ENCODE measurements at regions not wholly inside any gene's neighbourhood (a gene's known extent, or its start where the extent isn't known, plus 50 kb on each side); places are given as distances from the start of the nearest gene placed in this dataset.
"Not testable (repeated sequence)": the region's sequence is repeated elsewhere in the genome, so short reads cannot be mapped to it uniquely, and the experiment has no call there.

DNA sequence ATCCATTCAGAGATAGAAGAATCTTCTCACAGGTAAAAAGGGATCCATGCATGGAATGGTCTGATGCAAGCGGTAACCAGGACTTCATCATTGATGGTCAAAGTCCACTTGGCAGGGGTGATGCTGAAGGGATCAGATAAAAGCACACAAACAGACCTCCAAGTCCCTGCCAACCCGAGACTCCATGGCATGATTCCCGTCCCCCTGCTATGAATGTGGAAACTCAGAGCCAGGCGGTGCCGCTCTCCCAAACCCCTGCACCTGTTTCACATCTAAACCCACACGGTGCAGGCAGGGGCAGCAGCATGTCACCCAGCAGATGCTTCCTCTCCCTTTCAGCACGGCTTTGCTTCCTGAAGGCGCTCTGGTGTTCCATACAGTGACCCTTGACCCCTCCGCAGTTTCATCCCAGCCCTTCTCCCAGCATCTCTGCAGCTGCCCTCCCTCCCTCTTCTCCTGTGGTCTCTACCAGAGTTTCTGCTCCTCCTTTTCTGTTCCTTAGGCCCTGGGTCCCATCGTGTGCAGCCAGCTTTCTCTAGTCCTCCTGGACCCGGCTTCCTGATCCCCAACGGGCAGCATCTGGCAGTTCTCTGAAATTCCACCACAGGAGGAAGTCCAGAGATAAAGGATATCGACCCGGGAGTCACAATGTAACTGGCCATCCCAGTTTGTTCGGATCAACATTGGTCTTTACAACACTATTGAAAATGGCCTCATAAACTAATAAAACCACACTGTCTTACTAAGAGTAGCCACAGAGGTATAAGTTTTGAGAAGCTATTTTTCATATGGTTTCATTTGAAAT lies 235.0 kb downstream of the TTLL2 start:
- Histone ChIP-seq H2AFZ (ENCODE audit: low read length) (no peak overlapping the region), H3K4me1 (ENCODE audit: insufficient read depth, low read length) (no peaks in the 10 kb centered on the region), H3K9me3 (ENCODE audit: low read depth, low read length) (no peaks in the 10 kb centered on the region), H3K36me3 (ENCODE audit: insufficient read depth, low read length) (no peaks in the 10 kb centered on the region), H3K4me2 (ENCODE audit: insufficient read depth, low read length) (no peak overlapping the region), H3K4me3 (ENCODE audit: insufficient read depth, low read length) (no peak overlapping the region), H3K79me2 (ENCODE audit: insufficient read depth, low read length) (no peaks in the 10 kb centered on the region), H3K27ac (ENCODE audit: low read depth, low read length) (no peak overlapping the region), H3K27me3 (ENCODE audit: insufficient read depth, low read length) (no peaks in the 10 kb centered on the region), H4K20me1 (ENCODE audit: insufficient read depth, low read length) (no peaks in the 10 kb centered on the region)
- TF ChIP-seq, protein P1, sequence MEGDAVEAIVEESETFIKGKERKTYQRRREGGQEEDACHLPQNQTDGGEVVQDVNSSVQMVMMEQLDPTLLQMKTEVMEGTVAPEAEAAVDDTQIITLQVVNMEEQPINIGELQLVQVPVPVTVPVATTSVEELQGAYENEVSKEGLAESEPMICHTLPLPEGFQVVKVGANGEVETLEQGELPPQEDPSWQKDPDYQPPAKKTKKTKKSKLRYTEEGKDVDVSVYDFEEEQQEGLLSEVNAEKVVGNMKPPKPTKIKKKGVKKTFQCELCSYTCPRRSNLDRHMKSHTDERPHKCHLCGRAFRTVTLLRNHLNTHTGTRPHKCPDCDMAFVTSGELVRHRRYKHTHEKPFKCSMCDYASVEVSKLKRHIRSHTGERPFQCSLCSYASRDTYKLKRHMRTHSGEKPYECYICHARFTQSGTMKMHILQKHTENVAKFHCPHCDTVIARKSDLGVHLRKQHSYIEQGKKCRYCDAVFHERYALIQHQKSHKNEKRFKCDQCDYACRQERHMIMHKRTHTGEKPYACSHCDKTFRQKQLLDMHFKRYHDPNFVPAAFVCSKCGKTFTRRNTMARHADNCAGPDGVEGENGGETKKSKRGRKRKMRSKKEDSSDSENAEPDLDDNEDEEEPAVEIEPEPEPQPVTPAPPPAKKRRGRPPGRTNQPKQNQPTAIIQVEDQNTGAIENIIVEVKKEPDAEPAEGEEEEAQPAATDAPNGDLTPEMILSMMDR (IDR thresholded peaks at IDR 0.05; ENCODE audit: extremely low read depth, low read depth, low read length), result no peak
- DNase-seq (ENCODE audit: insufficient read length, low spot score, missing footprints), result no peak

- Histone ChIP-seq H3K4me1 (ENCODE audit: insufficient read depth, low read length) (no peaks in the 10 kb centered on the region), H2AFZ (ENCODE audit: low read length) (no peak overlapping the region), H3K4me2 (ENCODE audit: insufficient read depth, low read length) (no peak overlapping the region), H4K20me1 (ENCODE audit: insufficient read depth, low read length) (no peaks in the 10 kb centered on the region), H3K36me3 (ENCODE audit: insufficient read depth, low read length) (no peaks in the 10 kb centered on the region), H3K79me2 (ENCODE audit: insufficient read depth, low read length) (no peaks in the 10 kb centered on the region), H3K4me3 (ENCODE audit: insufficient read depth, low read length) (no peak overlapping the region), H3K27ac (ENCODE audit: low read depth, low read length) (no peak overlapping the region), H3K9me3 (ENCODE audit: low read depth, low read length) (no peaks in the 10 kb centered on the region), H3K27me3 (ENCODE audit: insufficient read depth, low read length) (no peaks in the 10 kb centered on the region)
- no peak for DNase-seq (ENCODE audit: insufficient read length, low spot score, missing footprints)
- TF ChIP-seq, protein P1 (IDR thresholded peaks at IDR 0.05; ENCODE audit: extremely low read depth, low read depth, low read length), result no peak
Observed at GRCh38 chr6:167560673-167561569, 236.0 kb downstream of the TTLL2 start.

DNA sequence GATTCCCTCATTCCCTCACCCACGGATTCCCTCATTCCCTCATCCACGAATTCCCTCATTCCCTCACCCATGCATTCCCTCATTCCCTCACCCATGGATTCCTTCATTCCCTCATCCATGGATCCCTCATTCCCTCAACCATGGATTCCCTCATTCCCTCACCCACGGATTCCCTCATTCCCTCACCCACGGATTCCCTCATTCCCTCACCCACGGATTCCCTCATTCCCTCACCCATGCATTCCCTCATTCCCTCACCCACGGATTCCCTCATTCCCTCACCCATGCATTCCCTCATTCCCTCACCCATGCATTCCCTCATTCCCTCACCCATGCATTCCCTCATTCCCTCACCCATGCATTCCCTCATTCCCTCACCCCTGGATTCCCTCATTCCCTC lies 238.0 kb downstream of the TTLL2 start:
- not testable (repeated sequence) for H3K27ac ChIP-seq (ENCODE audit: low read depth, low read length); H3K4me3 ChIP-seq (ENCODE audit: insufficient read depth, low read length); DNase-seq (ENCODE audit: insufficient read length, low spot score, missing footprints); H3K27me3 ChIP-seq (ENCODE audit: insufficient read depth, low read length); H3K9me3 ChIP-seq (ENCODE audit: low read depth, low read length); H3K36me3 ChIP-seq (ENCODE audit: insufficient read depth, low read length); H3K79me2 ChIP-seq (ENCODE audit: insufficient read depth, low read length); H4K20me1 ChIP-seq (ENCODE audit: insufficient read depth, low read length); H3K4me2 ChIP-seq (ENCODE audit: insufficient read depth, low read length); H2AFZ ChIP-seq (ENCODE audit: low read length); H3K4me1 ChIP-seq (ENCODE audit: insufficient read depth, low read length)

DNA sequence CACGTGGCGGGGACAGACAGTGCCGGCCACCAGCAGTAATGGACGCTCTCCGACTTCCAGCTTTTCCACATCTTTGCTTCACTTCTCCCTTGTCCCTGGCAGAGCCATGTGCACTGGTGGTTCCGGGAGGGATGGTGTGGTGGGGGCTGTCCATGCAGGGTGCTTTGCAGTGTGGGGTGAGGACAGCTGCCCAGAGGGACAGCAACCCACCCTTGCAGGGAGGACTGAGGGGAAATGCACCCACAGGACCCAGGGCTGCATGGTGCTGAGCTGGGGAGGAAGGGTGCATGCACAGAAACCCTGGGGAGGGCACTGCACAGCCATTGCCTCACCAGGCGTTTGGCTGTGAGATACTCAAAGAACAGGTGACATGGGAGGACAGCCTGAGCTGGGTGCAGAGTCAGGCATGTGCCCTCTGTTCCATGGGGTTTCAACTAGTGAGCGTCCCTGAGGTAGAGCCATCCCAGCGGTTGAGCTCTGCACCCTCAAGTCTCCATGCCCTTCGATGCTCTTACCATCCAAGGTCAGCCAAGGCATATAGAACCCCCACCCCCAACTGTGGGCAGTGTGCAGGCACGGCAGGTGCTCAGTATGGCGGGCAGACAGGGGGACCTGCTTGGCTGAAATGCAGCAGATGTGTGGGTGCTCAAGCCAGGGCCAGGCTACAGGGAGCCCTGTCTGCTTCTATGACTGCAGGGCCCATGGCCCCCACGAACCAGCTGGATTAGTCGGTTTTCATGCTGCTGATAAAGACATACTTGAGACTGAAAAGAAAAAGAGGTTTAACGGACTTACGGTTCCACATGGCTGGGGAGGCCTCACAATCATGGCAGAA lies 239.7 kb downstream of the TTLL2 start:
- TF ChIP-seq, protein P1 (IDR thresholded peaks at IDR 0.05; ENCODE audit: extremely low read depth, low read depth, low read length), result no peak
- Histone ChIP-seq H3K4me1 (ENCODE audit: insufficient read depth, low read length) (no peaks in the 10 kb centered on the region), H3K36me3 (ENCODE audit: insufficient read depth, low read length) (no peaks in the 10 kb centered on the region), H3K79me2 (ENCODE audit: insufficient read depth, low read length) (no peaks in the 10 kb centered on the region), H4K20me1 (ENCODE audit: insufficient read depth, low read length) (no peaks in the 10 kb centered on the region), H2AFZ (ENCODE audit: low read length) (no peak overlapping the region), H3K9me3 (ENCODE audit: low read depth, low read length) (no peaks in the 10 kb centered on the region), H3K27ac (ENCODE audit: low read depth, low read length) (no peak overlapping the region), H3K4me3 (ENCODE audit: insufficient read depth, low read length) (no peak overlapping the region), H3K4me2 (ENCODE audit: insufficient read depth, low read length) (no peak overlapping the region), H3K27me3 (ENCODE audit: insufficient read depth, low read length) (no peaks in the 10 kb centered on the region)
- DNase-seq (ENCODE audit: insufficient read length, low spot score, missing footprints), result no peak

Measured in osteoblast (primary cell).